H9 (cell line): ENCODE measurements at regions not wholly inside any gene's neighbourhood (a gene's known extent, or its start where the extent isn't known, plus 50 kb on each side); places are given as distances from the start of the nearest gene placed in this dataset.

Experiments used
- DNase-seq: peaks from one replicate; pipeline ENCODE4 v3.0.0-alpha.2; 2017
- H2AFZ ChIP-seq: one replicate; pipeline ENCODE4 v1.6.1; 2013; ENCODE audit warnings: mild to moderate bottlenecking, low read length, control low read depth, moderate library complexity
- H2AK5ac ChIP-seq: 2 replicates; pipeline ENCODE4 v1.6.1; 2013; ENCODE audit warnings: low read length, control low read depth, mixed read lengths; ENCODE audit not compliant: insufficient read length
- H2BK120ac ChIP-seq: one replicate; pipeline ENCODE4 v1.6.1; 2013; ENCODE audit warnings: low read depth, mild to moderate bottlenecking, low read length, control low read depth, inconsistent platforms; ENCODE audit not compliant: poor library complexity, severe bottlenecking
- H2BK12ac ChIP-seq: 2 replicates; pipeline ENCODE4 v1.6.1; 2013; ENCODE audit warnings: low read length, control low read depth, mixed read lengths, low read depth; ENCODE audit not compliant: insufficient read length
- H2BK15ac ChIP-seq: 2 replicates; pipeline ENCODE4 v1.6.1; 2013; ENCODE audit warnings: low read depth, low read length, control low read depth
- H2BK20ac ChIP-seq: one replicate; pipeline ENCODE4 v1.6.1; 2013; ENCODE audit warnings: low read depth, mild to moderate bottlenecking, low read length, control low read depth, inconsistent platforms; ENCODE audit not compliant: poor library complexity, severe bottlenecking
- H2BK5ac ChIP-seq: 2 replicates; pipeline ENCODE4 v1.6.1; 2013; ENCODE audit warnings: low read length, control low read depth, mixed read lengths; ENCODE audit not compliant: insufficient read length
- H3K14ac ChIP-seq: 2 replicates; pipeline ENCODE4 v1.6.1; 2013; ENCODE audit warnings: low read length, control low read depth; ENCODE audit not compliant: insufficient read depth
- H3K18ac ChIP-seq: 2 replicates; pipeline ENCODE4 v1.6.1; 2013; ENCODE audit warnings: low read depth, mild to moderate bottlenecking, mixed read lengths, low read length, control low read depth; ENCODE audit not compliant: insufficient read length
- H3K23ac ChIP-seq: 2 replicates; pipeline ENCODE4 v1.6.1; 2013; ENCODE audit warnings: low read length, control low read depth, mixed read lengths, low read depth; ENCODE audit not compliant: insufficient read length
- H3K23me2 ChIP-seq: 2 replicates; pipeline ENCODE4 v1.6.1; 2013; ENCODE audit warnings: low read depth, mild to moderate bottlenecking, mixed read lengths, low read length, control low read depth; ENCODE audit not compliant: insufficient read length, poor library complexity, severe bottlenecking
- H3K27ac ChIP-seq: 2 replicates; pipeline ENCODE4 v1.5.1; 2013; ENCODE audit warnings: low read length, control low read depth, mixed read lengths, low read depth; ENCODE audit not compliant: insufficient read length
- H3K27me3 ChIP-seq: 2 replicates; pipeline ENCODE4 v1.6.1; 2013; ENCODE audit warnings: low read length, control low read depth, inconsistent platforms; ENCODE audit not compliant: insufficient read depth
- H3K4ac ChIP-seq: 2 replicates; pipeline ENCODE4 v1.6.1; 2013; ENCODE audit warnings: low read depth, mild to moderate bottlenecking, control low read depth, inconsistent platforms, low read length, moderate library complexity
- H3K4me1 ChIP-seq: 2 replicates; pipeline ENCODE4 v1.6.1; 2013; ENCODE audit warnings: low read length, control low read depth, inconsistent platforms; ENCODE audit not compliant: insufficient read depth
- H3K4me2 ChIP-seq: 2 replicates; pipeline ENCODE4 v1.6.1; 2013; ENCODE audit warnings: low read length, control low read depth, mixed read lengths; ENCODE audit not compliant: insufficient read length, insufficient read depth
- H3K56ac ChIP-seq: 2 replicates; pipeline ENCODE4 v1.6.1; 2013; ENCODE audit warnings: low read depth, mild to moderate bottlenecking, mixed read lengths, low read length, control low read depth; ENCODE audit not compliant: insufficient read length
- H3K79me1 ChIP-seq: 2 replicates; pipeline ENCODE4 v1.6.1; 2013; ENCODE audit warnings: low read depth, mild to moderate bottlenecking, moderate library complexity, low read length, control low read depth, inconsistent platforms; ENCODE audit not compliant: insufficient read depth, poor library complexity, severe bottlenecking
- H3K79me2 ChIP-seq: 2 replicates; pipeline ENCODE4 v1.6.1; 2013; ENCODE audit warnings: low read length, control low read depth, inconsistent platforms; ENCODE audit not compliant: insufficient read depth
- H3K9ac ChIP-seq: 2 replicates; pipeline ENCODE4 v1.6.1; 2013; ENCODE audit warnings: low read length, control low read depth, mixed read lengths; ENCODE audit not compliant: insufficient read length; ENCODE audit errors: extremely low read depth
- H3K9me3 ChIP-seq: one replicate; pipeline ENCODE4 v1.6.1; 2013; ENCODE audit warnings: low read depth, low read length, inconsistent platforms; ENCODE audit not compliant: control insufficient read depth
- H3T11ph ChIP-seq: one replicate; pipeline ENCODE4 v1.6.1; 2013; ENCODE audit warnings: mild to moderate bottlenecking, low read length, control low read depth, inconsistent platforms
- H4K20me1 ChIP-seq: one replicate; pipeline ENCODE4 v1.6.1; 2013; ENCODE audit not compliant: control insufficient read depth, insufficient read length, insufficient read depth
- H4K5ac ChIP-seq: 2 replicates; pipeline ENCODE4 v1.6.1; 2013; ENCODE audit warnings: low read depth, mild to moderate bottlenecking, mixed read lengths, low read length, control low read depth; ENCODE audit not compliant: insufficient read length
- H4K8ac ChIP-seq: replicated peaks from 2 replicates; pipeline ENCODE4 v1.6.1; 2013; ENCODE audit warnings: low read length, control low read depth, mixed read lengths, low read depth; ENCODE audit not compliant: insufficient read length
- H4K91ac ChIP-seq: 2 replicates; pipeline ENCODE4 v1.6.1; 2013; ENCODE audit warnings: low read depth, mild to moderate bottlenecking, moderate library complexity, mixed read lengths, low read length, control low read depth; ENCODE audit not compliant: insufficient read length
- H3K27ac Mint-ChIP-seq, 3 experiments: 2 replicates in 2 of 3; 3 replicates in 1 of 3; pipeline ENCODE4 v1.8.0; 2020 to 2021; ENCODE audit warnings: mixed read lengths in 3 of 3, mild to moderate bottlenecking in 1 of 3, moderate library complexity in 1 of 3
- H3K27me3 Mint-ChIP-seq: 2 replicates; pipeline ENCODE4 v1.8.0; 2021; ENCODE audit warnings: low read depth, mild to moderate bottlenecking, moderate library complexity, mixed read lengths
- H3K36me3 Mint-ChIP-seq, 3 experiments: 2 replicates in 2 of 3; 3 replicates in 1 of 3; pipeline ENCODE4 v1.8.0; 2020 to 2021; ENCODE audit warnings: low read depth in 3 of 3, mixed read lengths in 3 of 3; ENCODE audit not compliant: insufficient read depth in 1 of 3
- H3K4me1 Mint-ChIP-seq, 2 experiments: 2 replicates each; pipeline ENCODE4 v1.8.0; 2020; ENCODE audit warnings: mixed read lengths in 2 of 2
- H3K4me3 Mint-ChIP-seq, 2 experiments: 2 replicates in 1 of 2; 3 replicates in 1 of 2; pipeline ENCODE4 v1.8.0; 2020 to 2021; ENCODE audit warnings: mild to moderate bottlenecking in 2 of 2, mixed read lengths in 2 of 2, moderate library complexity in 1 of 2
- H3K9me3 Mint-ChIP-seq, 2 experiments: 2 replicates in 1 of 2; 3 replicates in 1 of 2; pipeline ENCODE4 v1.8.0; 2020; ENCODE audit warnings: mild to moderate bottlenecking in 2 of 2, mixed read lengths in 2 of 2, moderate library complexity in 1 of 2
- CTCF ChIP-seq: fragments of 200-600 bp; sonication (generic); conservative IDR thresholded peaks from 3 replicates; pipeline ENCODE4 v1.8.0; 2021; ENCODE audit warnings: antibody characterized with exemption, mild to moderate bottlenecking
- WGBS: extraction: QIAGEN DNeasy Blood & Tissue Kit; methylation state at CpG from one replicate; pipeline ENCODE4 v1.1.7; 2013; ENCODE audit warnings: missing lambda C conversion rate, low lambda C conversion rate, mixed read lengths; ENCODE audit not compliant: insufficient read length; ENCODE audit errors: extremely low coverage; 5-methylcytosine and 5-hydroxymethylcytosine counted together

- Histone ChIP-seq H3K23ac (no peak overlapping the region), H4K91ac (no peak overlapping the region), H3K4ac (no peak overlapping the region), H2BK5ac (no peak overlapping the region), H4K5ac (no peak overlapping the region), H3K27me3 (no peaks in the 10 kb centered on the region), H3K27ac (no peak overlapping the region), H3K4me2 (no peak overlapping the region), H3K79me2 (no peaks in the 10 kb centered on the region), H2BK120ac (no peak overlapping the region), H4K8ac (no peak overlapping the region), H3K79me1 (no peaks in the 10 kb centered on the region), H3K18ac (no peak overlapping the region), H3K9me3 (no peaks in the 10 kb centered on the region), H2BK20ac (no peak overlapping the region), H4K20me1 (no peaks in the 10 kb centered on the region), H2BK15ac (no peak overlapping the region), H3K9ac (no peak overlapping the region), H2BK12ac (no peak overlapping the region), H2AK5ac (no peak overlapping the region), H3K56ac (no peak overlapping the region), H3T11ph (no peak overlapping the region), H3K23me2 (no peaks in the 10 kb centered on the region), H2AFZ (no peak overlapping the region), H3K4me1 (no peaks in the 10 kb centered on the region), H3K14ac (no peak overlapping the region)
- Mint-ChIP-seq H3K9me3 (peaks cover 0 to 2% of the 10 kb centered on the region in 2 experiments; a peak in 2 of 5 replicates), H3K36me3 (no peaks in the 10 kb centered on the region), H3K4me1 (peaks cover 0 to 6% of the 10 kb centered on the region in 2 experiments; a peak in 2 of 4 replicates), H3K27ac (no peak overlapping the region), H3K4me3 (no peak overlapping the region), H3K27me3 (no peaks in the 10 kb centered on the region; the same call in 1 of the 2 replicates)
- no peak for TF ChIP-seq CTCF
- DNase-seq: no peak
- no CpG with 5 or more reads among the region's 6 CpGs for WGBS
Observed at GRCh38 chr13:73657821-73658540, 476.2 kb downstream of the KLF12 start.
